ENCODE measurements at regions not wholly inside any gene's neighbourhood (a gene's known extent, or its start where the extent isn't known, plus 50 kb on each side); places are given as distances from the start of the nearest gene placed in this dataset.

DNA sequence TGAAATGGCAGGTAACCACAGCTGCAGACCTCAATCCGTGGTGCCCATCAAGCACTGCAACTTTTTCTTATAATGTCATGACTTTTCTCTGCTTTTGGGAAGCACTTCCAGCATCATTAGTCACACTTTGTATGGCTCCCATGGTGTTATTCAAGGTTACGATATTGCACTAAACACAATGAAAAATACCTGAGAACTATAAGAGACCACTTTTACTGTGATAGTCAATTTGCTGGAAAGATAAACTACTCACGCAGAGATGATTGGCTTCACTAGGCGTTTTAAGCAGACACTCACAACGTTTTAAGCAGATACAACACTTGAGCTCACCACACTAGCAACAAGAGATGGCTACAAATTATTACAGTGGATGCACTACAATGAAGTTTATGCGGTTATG, 103.2 kb upstream of the CHRM3 start:
- Histone ChIP-seq H3K4me3 (ENCODE audit: low read length) (no peak overlapping the region), H3F3A (ENCODE audit: insufficient read depth, low read length) (no peaks in the 10 kb centered on the region), H3K79me2 (ENCODE audit: low read length) (no peaks in the 10 kb centered on the region), H3K9me2 (replicated peaks; ENCODE audit: insufficient read depth, low read length) (no peaks in the 10 kb centered on the region), H3K27ac (ENCODE audit: low read length) (no peak overlapping the region), H3K9me3 (replicated peaks; ENCODE audit: insufficient read depth, low read length) (no peaks in the 10 kb centered on the region), H4K20me1 (ENCODE audit: insufficient read depth, low read length) (no peaks in the 10 kb centered on the region), H3K4me2 (ENCODE audit: low read depth, low read length) (no peak overlapping the region), H3K9ac (ENCODE audit: low read length) (no peak overlapping the region), H3K4me1 (ENCODE audit: low read length) (no peaks in the 10 kb centered on the region), H3K36me3 (replicated peaks; ENCODE audit: insufficient read depth, low read length) (no peaks in the 10 kb centered on the region), H3K27me3 (replicated peaks; ENCODE audit: insufficient read depth, low read length) (no peaks in the 10 kb centered on the region), H2AFZ (ENCODE audit: low read length) (no peak overlapping the region)
- DNase-seq = no peak
- TF ChIP-seq EZH2phosphoT487 (IDR thresholded peaks at IDR 0.05; ENCODE audit: low read length) (no peak), EZH2 (optimal IDR thresholded peaks at IDR 0.05; ENCODE audit: low read depth, low read length) (no peak)
- TF ChIP-seq, protein P1, sequence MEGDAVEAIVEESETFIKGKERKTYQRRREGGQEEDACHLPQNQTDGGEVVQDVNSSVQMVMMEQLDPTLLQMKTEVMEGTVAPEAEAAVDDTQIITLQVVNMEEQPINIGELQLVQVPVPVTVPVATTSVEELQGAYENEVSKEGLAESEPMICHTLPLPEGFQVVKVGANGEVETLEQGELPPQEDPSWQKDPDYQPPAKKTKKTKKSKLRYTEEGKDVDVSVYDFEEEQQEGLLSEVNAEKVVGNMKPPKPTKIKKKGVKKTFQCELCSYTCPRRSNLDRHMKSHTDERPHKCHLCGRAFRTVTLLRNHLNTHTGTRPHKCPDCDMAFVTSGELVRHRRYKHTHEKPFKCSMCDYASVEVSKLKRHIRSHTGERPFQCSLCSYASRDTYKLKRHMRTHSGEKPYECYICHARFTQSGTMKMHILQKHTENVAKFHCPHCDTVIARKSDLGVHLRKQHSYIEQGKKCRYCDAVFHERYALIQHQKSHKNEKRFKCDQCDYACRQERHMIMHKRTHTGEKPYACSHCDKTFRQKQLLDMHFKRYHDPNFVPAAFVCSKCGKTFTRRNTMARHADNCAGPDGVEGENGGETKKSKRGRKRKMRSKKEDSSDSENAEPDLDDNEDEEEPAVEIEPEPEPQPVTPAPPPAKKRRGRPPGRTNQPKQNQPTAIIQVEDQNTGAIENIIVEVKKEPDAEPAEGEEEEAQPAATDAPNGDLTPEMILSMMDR (IDR thresholded peaks at IDR 0.05; ENCODE audit: low read length) = no peak

DNA sequence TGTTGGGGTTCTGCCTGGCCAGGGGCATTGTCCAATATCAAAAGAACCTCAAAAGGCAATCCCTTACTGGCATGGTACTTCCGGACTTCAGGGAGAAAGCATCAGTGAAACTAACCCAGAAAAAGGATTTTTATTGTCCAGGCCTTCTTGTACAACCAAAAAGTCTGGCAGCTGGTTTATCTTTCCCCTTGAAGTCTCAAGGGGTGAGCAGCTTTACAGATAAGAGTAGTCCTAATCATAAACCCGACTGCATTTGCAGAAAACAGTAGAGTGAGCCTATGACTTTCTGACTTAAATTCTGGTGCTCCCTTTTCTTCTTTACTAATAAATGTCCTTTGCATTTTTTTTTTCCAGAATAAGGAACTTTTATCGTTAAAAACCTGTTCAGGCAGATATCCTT, 104.0 kb upstream of the CHRM3 start:
- no peaks in the 10 kb centered on the region for H3K27me3 ChIP-seq (replicated peaks; ENCODE audit: insufficient read depth, low read length)
- H3K4me3 ChIP-seq (ENCODE audit: low read length) = no peak overlapping the region
- no peaks in the 10 kb centered on the region for H3K79me2 ChIP-seq (ENCODE audit: low read length)
- H2AFZ ChIP-seq (ENCODE audit: low read length) = no peak overlapping the region
- H3K9me2 ChIP-seq (replicated peaks; ENCODE audit: insufficient read depth, low read length) = no peaks in the 10 kb centered on the region
- no peak for DNase-seq
- H4K20me1 ChIP-seq (ENCODE audit: insufficient read depth, low read length) = no peaks in the 10 kb centered on the region
- TF ChIP-seq EZH2phosphoT487 (IDR thresholded peaks at IDR 0.05; ENCODE audit: low read length) (no peak), EZH2 (optimal IDR thresholded peaks at IDR 0.05; ENCODE audit: low read depth, low read length) (no peak)
- TF ChIP-seq, protein P1 (IDR thresholded peaks at IDR 0.05; ENCODE audit: low read length) = no peak
- no peaks in the 10 kb centered on the region for H3K4me1 ChIP-seq (ENCODE audit: low read length)
- H3F3A ChIP-seq (ENCODE audit: insufficient read depth, low read length) = no peaks in the 10 kb centered on the region
- no peak overlapping the region for H3K27ac ChIP-seq (ENCODE audit: low read length)
- H3K9ac ChIP-seq (ENCODE audit: low read length) = no peak overlapping the region
- no peaks in the 10 kb centered on the region for H3K36me3 ChIP-seq (replicated peaks; ENCODE audit: insufficient read depth, low read length)
- no peak overlapping the region for H3K4me2 ChIP-seq (ENCODE audit: low read depth, low read length)
- no peaks in the 10 kb centered on the region for H3K9me3 ChIP-seq (replicated peaks; ENCODE audit: insufficient read depth, low read length)

DNA sequence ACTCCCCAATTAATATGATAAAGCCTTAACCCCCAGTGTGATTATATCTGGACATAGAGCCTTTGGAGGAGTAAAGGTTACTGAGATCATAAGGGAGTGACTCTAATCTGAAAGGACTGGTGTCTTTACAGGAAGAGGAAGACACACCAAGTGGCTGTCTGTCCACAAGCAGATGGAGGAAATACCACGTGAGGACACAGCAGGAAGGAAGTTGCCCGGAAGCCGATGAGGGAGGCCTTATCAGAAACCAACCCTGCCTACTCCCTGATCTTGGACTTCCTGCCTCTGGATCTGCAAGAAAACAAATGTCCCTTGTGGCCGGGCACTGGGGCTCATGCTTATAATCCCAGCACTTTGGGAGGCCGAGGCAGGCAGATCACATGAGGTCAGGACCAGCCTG, 110.3 kb upstream of the CHRM3 start:
- no peak for TF ChIP-seq EZH2 (optimal IDR thresholded peaks at IDR 0.05; ENCODE audit: low read depth, low read length)
- TF ChIP-seq, protein P1 (IDR thresholded peaks at IDR 0.05; ENCODE audit: low read length) = no peak
- TF ChIP-seq EZH2phosphoT487 (IDR thresholded peaks at IDR 0.05; ENCODE audit: low read length) = no peak
- no peak overlapping the region for H2AFZ ChIP-seq (ENCODE audit: low read length)
- H3K9me3 ChIP-seq (replicated peaks; ENCODE audit: insufficient read depth, low read length) = no peaks in the 10 kb centered on the region
- no peak overlapping the region for H3K9ac ChIP-seq (ENCODE audit: low read length)
- no peaks in the 10 kb centered on the region for H3K27me3 ChIP-seq (replicated peaks; ENCODE audit: insufficient read depth, low read length)
- DNase-seq = no peak
- H3K9me2 ChIP-seq (replicated peaks; ENCODE audit: insufficient read depth, low read length) = no peaks in the 10 kb centered on the region
- H3K79me2 ChIP-seq (ENCODE audit: low read length) = no peaks in the 10 kb centered on the region
- H3K4me2 ChIP-seq (ENCODE audit: low read depth, low read length) = no peak overlapping the region
- H3K27ac ChIP-seq (ENCODE audit: low read length) = no peak overlapping the region
- no peaks in the 10 kb centered on the region for H3F3A ChIP-seq (ENCODE audit: insufficient read depth, low read length)
- H3K4me3 ChIP-seq (ENCODE audit: low read length) = no peak overlapping the region
- no peaks in the 10 kb centered on the region for H4K20me1 ChIP-seq (ENCODE audit: insufficient read depth, low read length)
- no peaks in the 10 kb centered on the region for H3K4me1 ChIP-seq (ENCODE audit: low read length)
- H3K36me3 ChIP-seq (replicated peaks; ENCODE audit: insufficient read depth, low read length) = no peaks in the 10 kb centered on the region

All from MM.1S (cell line).